ENCODE measurements at regions not wholly inside any gene's neighbourhood (a gene's known extent, or its start where the extent isn't known, plus 50 kb on each side); places are given as distances from the start of the nearest gene placed in this dataset.

GRCh38 chr13:84524586-84524985, 642.3 kb upstream of the SLITRK1 start:
- DNase-seq, result no peak

- no peak for DNase-seq
These were observed 617.7 kb upstream of the SLITRK1 start for GRCh38 chr13:84500016-84500415.

- DNase-seq, result no peak
These were observed 615.3 kb upstream of the SLITRK1 start for GRCh38 chr13:84497613-84498012.

- no peak for DNase-seq
These were observed 609.7 kb upstream of the SLITRK1 start for GRCh38 chr13:84491952-84492351.

- no peak for DNase-seq
These were observed 605.5 kb upstream of the SLITRK1 start for GRCh38 chr13:84487752-84488151.

- DNase-seq, result no peak
These were observed 599.7 kb upstream of the SLITRK1 start for GRCh38 chr13:84481958-84482357.

- DNase-seq, result no peak
These were observed 597.4 kb upstream of the SLITRK1 start for GRCh38 chr13:84479656-84480055.

GRCh38 chr13:84470528-84470927, 588.3 kb upstream of the SLITRK1 start:
- DNase-seq, result no peak

- DNase-seq, result no peak
These were observed 584.2 kb upstream of the SLITRK1 start for GRCh38 chr13:84466461-84466860.

- no peak for DNase-seq
These were observed 578.7 kb upstream of the SLITRK1 start for GRCh38 chr13:84460989-84461388.

- no peak for DNase-seq
These were observed 573.0 kb upstream of the SLITRK1 start for GRCh38 chr13:84455143-84455905.

- DNase-seq, result no peak
These were observed 565.3 kb upstream of the SLITRK1 start for GRCh38 chr13:84447640-84447978.

- no peak for DNase-seq
These were observed 564.8 kb upstream of the SLITRK1 start for GRCh38 chr13:84446972-84447639.

GRCh38 chr13:84445776-84446175, 563.5 kb upstream of the SLITRK1 start:
- no peak for DNase-seq

GRCh38 chr13:84443463-84443862, 561.2 kb upstream of the SLITRK1 start:
- no peak for DNase-seq

- no peak for DNase-seq
These were observed 556.8 kb upstream of the SLITRK1 start for GRCh38 chr13:84439108-84439507.

- no peak for DNase-seq
These were observed 550.8 kb upstream of the SLITRK1 start for GRCh38 chr13:84433024-84433423.

- DNase-seq, result no peak
These were observed 549.4 kb upstream of the SLITRK1 start for GRCh38 chr13:84431646-84432045.

- no peak for DNase-seq
These were observed 548.2 kb upstream of the SLITRK1 start for GRCh38 chr13:84430446-84430845.

- DNase-seq, result no peak
These were observed 547.7 kb upstream of the SLITRK1 start for GRCh38 chr13:84430015-84430414.

- no peak for DNase-seq
These were observed 535.8 kb upstream of the SLITRK1 start for GRCh38 chr13:84418041-84418440.

- DNase-seq, result no peak
These were observed 535.1 kb upstream of the SLITRK1 start for GRCh38 chr13:84417416-84417815.

- no peak for DNase-seq
These were observed 530.7 kb upstream of the SLITRK1 start for GRCh38 chr13:84413016-84413415.

GRCh38 chr13:84405286-84405685, 523.0 kb upstream of the SLITRK1 start:
- DNase-seq, result no peak

- DNase-seq, result no peak
These were observed 518.4 kb upstream of the SLITRK1 start for GRCh38 chr13:84400706-84401105.

Data from activated effector memory CD4-positive, alpha-beta T cell treated with anti-CD3 and anti-CD28 coated beads, Interleukin-2, amount 50 U/mL, for 16 hours (primary cell).